Thymus (tissue), 11 donors: ENCODE measurements at regions not wholly inside any gene's neighbourhood (a gene's known extent, or its start where the extent isn't known, plus 50 kb on each side); places are given as distances from the start of the nearest gene placed in this dataset.

Experiments
- DNase-seq, 9 donors: peaks; one replicate each; pipeline ENCODE4 v3.0.0-alpha.2; 2013; ENCODE audit warnings: low spot score in 9 of 9, low read depth in 6 of 9, missing footprints in 1 of 9
- H3K27ac ChIP-seq, 2 donors: one replicate each; pipeline ENCODE4 v1.5.1; 2013; ENCODE audit warnings: control low read depth in 1 of 2, low read depth in 1 of 2, low read length in 1 of 2, mild to moderate bottlenecking in 1 of 2, moderate library complexity in 1 of 2
- H3K27me3 ChIP-seq, 2 donors: one replicate each; pipeline ENCODE4 v1.5.1; 2013; ENCODE audit warnings: low read length in 1 of 2; ENCODE audit not compliant: control insufficient read depth in 2 of 2, insufficient read depth in 1 of 2
- H3K36me3 ChIP-seq, 2 donors: one replicate each; pipeline ENCODE4 v1.5.1; 2013; ENCODE audit warnings: low read length in 1 of 2, mild to moderate bottlenecking in 1 of 2, moderate library complexity in 1 of 2; ENCODE audit not compliant: control insufficient read depth in 2 of 2, insufficient read depth in 2 of 2
- H3K4me1 ChIP-seq, 2 donors: one replicate each; pipeline ENCODE4 v1.5.1; 2013; ENCODE audit warnings: low read length in 2 of 2; ENCODE audit not compliant: control insufficient read depth in 2 of 2, insufficient read depth in 2 of 2
- H3K4me3 ChIP-seq, 2 donors: one replicate each; pipeline ENCODE4 v1.5.1; 2013; ENCODE audit warnings: low read length in 2 of 2, control low read depth in 1 of 2, mild to moderate bottlenecking in 1 of 2
- H3K9me3 ChIP-seq, 2 donors: one replicate each; pipeline ENCODE4 v1.5.1; 2013; ENCODE audit warnings: low read length in 1 of 2, mild to moderate bottlenecking in 1 of 2; ENCODE audit not compliant: control insufficient read depth in 2 of 2, insufficient read depth in 1 of 2
- WGBS: extraction: QIAGEN DNeasy Blood & Tissue Kit; methylation state at CpG from one replicate; pipeline ENCODE4 v1.1.7; 2013; 5-methylcytosine and 5-hydroxymethylcytosine counted together
- donor health status: healthy.

DNA sequence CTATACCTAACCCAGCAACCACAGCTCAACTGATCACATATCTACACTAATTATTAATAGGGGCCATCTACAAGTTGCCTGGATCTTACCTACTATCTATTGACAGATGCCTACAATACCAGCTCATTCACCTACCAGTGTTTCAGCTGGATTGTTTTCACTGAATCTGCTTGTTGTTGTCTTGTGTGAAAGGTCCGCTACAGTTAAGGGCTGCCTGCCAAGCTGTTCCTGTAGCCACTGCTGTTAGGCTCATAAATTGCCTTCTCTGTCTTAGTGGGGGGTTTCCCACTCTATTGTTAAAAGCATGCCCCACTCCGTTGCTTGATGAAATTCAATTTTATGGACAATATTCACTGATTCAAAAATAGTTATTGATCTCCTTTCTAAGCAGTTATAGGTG, 199.7 kb upstream of the TMPRSS15 start:
- no peaks in the 10 kb centered on the region for H3K9me3 ChIP-seq
- DNase-seq: no peak
- 85% methylated on average over 2 of the region's 2 CpGs for WGBS
- no peaks in the 10 kb centered on the region for H3K36me3 ChIP-seq
- no peak overlapping the region for H3K27ac ChIP-seq
- no peaks in the 10 kb centered on the region for H3K27me3 ChIP-seq
- H3K4me3 ChIP-seq: no peak overlapping the region
- no peaks in the 10 kb centered on the region for H3K4me1 ChIP-seq

DNA sequence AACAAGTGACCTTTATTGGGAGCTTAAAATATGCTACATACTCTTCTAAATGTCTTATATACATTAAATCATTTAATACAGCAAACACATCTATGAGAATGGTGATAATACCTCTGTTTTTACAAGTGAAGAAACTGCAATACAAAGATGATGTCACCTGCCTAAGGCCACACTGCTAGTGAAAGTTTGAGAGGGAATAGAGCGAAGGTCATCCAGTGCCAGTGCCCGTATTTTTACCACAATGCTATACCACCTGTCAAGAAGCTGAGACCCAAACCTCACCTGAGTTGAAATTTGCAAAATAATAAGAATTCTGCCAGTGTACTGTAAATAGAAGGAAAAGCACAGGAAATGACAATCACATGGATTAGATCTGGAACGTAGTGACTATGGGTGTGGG, 200.4 kb upstream of the TMPRSS15 start:
- Histone ChIP-seq H3K36me3 (no peaks in the 10 kb centered on the region), H3K9me3 (no peaks in the 10 kb centered on the region), H3K4me3 (no peak overlapping the region), H3K4me1 (no peaks in the 10 kb centered on the region), H3K27ac (no peak overlapping the region), H3K27me3 (no peaks in the 10 kb centered on the region)
- DNase-seq: no peak
- WGBS: 90% methylated on average over 3 of the region's 3 CpGs

DNA sequence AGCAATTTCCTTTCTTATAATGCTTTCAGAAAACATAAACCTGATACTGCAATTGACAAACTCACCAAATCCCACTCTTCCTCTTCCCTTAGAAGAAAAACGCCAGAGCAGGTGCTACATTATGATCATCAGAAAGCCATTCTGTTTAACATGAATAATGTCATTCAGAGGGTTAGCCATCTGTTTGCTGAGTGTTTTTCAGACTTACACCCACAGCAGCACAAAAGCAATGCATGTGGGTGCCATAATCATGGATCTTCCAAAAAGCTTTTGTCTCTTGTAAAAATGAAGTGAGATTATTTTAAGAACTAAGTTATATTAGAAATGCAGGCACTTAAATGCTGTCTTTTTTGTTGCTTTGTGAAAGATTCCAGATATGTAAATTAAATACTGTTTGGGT, 204.6 kb upstream of the TMPRSS15 start:
- Histone ChIP-seq H3K36me3 (no peaks in the 10 kb centered on the region), H3K4me1 (no peaks in the 10 kb centered on the region)

GRCh38 chr21:18614303-18614702, 210.7 kb upstream of the TMPRSS15 start:
- no peaks in the 10 kb centered on the region for H3K27me3 ChIP-seq

More for the DNA sequence above, 204.6 kb upstream of the TMPRSS15 start:
- H3K27ac ChIP-seq: no peak overlapping the region
- H3K4me3 ChIP-seq: no peak overlapping the region
- no peaks in the 10 kb centered on the region for H3K9me3 ChIP-seq
- no peaks in the 10 kb centered on the region for H3K27me3 ChIP-seq
- DNase-seq: no peak
- WGBS: 90% methylated on average over 1 of the region's 1 CpG

DNA sequence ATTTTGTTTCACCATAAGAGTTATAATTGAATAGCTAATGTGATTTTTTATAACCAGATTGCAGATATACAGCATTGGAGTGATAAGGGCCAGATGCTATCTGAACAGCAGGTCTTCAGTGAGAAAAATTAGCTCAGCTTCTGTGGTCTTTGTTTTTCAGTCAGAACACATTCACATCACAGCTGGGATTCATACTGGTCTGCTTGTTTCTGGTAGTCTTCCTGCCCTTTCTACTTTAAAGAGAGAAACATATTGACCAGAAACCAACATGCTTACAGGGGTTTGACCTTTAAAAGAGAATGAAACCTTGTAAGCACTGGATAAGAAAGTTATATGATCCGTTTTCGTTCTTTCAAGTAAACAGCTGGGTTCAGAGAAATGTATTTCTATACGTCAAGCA, 213.7 kb upstream of the TMPRSS15 start:
- no peak for DNase-seq

More at GRCh38 chr21:18614303-18614702, 210.7 kb upstream of the TMPRSS15 start:
- WGBS: 94% methylated on average over 3 of the region's 3 CpGs
- Histone ChIP-seq H3K9me3 (no peaks in the 10 kb centered on the region), H3K27ac (no peak overlapping the region), H3K36me3 (no peaks in the 10 kb centered on the region), H3K4me1 (no peaks in the 10 kb centered on the region), H3K4me3 (no peak overlapping the region)
- peak in 1 of 9 donors; percentile 0 for DNase-seq

GRCh38 chr21:18620436-18620835, 216.9 kb upstream of the TMPRSS15 start:
- Histone ChIP-seq H3K9me3 (peaks cover 0 to 1% of the 10 kb centered on the region in 2 donors), H3K27me3 (no peaks in the 10 kb centered on the region), H3K36me3 (no peaks in the 10 kb centered on the region), H3K27ac (no peak overlapping the region), H3K4me3 (no peak overlapping the region), H3K4me1 (no peaks in the 10 kb centered on the region)
- DNase-seq: no peak
- 43% methylated on average over 4 of the region's 4 CpGs for WGBS

More for the DNA sequence above, 213.7 kb upstream of the TMPRSS15 start:
- WGBS: 91% methylated on average over 3 of the region's 3 CpGs
- Histone ChIP-seq H3K4me1 (no peaks in the 10 kb centered on the region), H3K4me3 (no peak overlapping the region), H3K9me3 (no peaks in the 10 kb centered on the region), H3K27ac (no peak overlapping the region), H3K27me3 (no peaks in the 10 kb centered on the region), H3K36me3 (no peaks in the 10 kb centered on the region)

- no peaks in the 10 kb centered on the region for H3K27me3 ChIP-seq
- H3K27ac ChIP-seq: no peak overlapping the region
- H3K9me3 ChIP-seq: peaks cover 0 to 1% of the 10 kb centered on the region in 2 donors
- DNase-seq: no peak
- H3K4me1 ChIP-seq: no peaks in the 10 kb centered on the region
- no peaks in the 10 kb centered on the region for H3K36me3 ChIP-seq
- H3K4me3 ChIP-seq: no peak overlapping the region
Observed at GRCh38 chr21:18622383-18622782, 218.8 kb upstream of the TMPRSS15 start.

DNA sequence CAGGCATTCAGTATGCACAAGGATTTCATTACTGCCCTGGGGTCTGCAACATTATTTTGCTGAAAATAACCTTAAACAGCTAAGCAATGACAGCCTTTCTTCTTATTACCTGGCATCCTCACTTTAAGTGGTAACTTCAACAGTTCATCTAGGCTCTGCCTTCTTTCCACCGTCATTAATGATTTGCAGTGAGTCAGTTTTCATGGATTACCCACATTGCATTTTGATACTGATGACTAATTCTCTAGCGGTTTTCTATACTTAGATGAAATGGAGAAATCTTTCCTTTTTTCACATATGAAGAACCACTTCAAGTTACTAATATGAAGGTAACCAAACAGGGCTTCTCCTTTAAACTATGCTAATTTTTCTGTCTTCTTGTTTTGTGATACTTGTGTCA, 226.9 kb upstream of the TMPRSS15 start:
- Histone ChIP-seq H3K4me3 (no peak overlapping the region), H3K27ac (no peak overlapping the region), H3K27me3 (no peaks in the 10 kb centered on the region), H3K4me1 (no peaks in the 10 kb centered on the region), H3K36me3 (no peaks in the 10 kb centered on the region), H3K9me3 (no peaks in the 10 kb centered on the region)
- 95% methylated on average over 2 of the region's 2 CpGs for WGBS
- DNase-seq: no peak

DNA sequence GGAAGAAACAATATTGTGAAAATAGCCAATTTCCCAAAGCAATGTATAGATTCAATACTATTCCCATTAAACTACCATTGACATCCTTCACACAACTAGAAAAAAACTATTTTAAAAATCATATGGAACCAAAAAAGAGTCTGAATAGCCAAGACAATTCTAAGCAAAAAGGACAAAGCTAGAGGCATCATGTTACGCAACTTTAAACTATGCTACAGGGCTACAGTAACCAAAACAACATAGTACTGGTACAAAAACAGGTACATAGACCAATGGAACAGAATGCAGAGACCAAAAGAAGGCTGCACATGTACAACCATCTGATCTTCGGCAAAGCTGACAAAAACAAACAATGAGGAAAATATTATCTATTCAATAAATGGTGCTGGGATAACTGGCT, 233.3 kb upstream of the TMPRSS15 start:
- 95% methylated on average over 2 of the region's 2 CpGs for WGBS
- H3K27me3 ChIP-seq: no peaks in the 10 kb centered on the region
- H3K27ac ChIP-seq: no peak overlapping the region
- no peak for DNase-seq
- H3K4me3 ChIP-seq: no peak overlapping the region
- no peaks in the 10 kb centered on the region for H3K9me3 ChIP-seq
- no peaks in the 10 kb centered on the region for H3K4me1 ChIP-seq
- no peaks in the 10 kb centered on the region for H3K36me3 ChIP-seq

GRCh38 chr21:18646116-18646515, 242.5 kb upstream of the TMPRSS15 start:
- Histone ChIP-seq H3K4me1 (no peaks in the 10 kb centered on the region), H3K36me3 (no peaks in the 10 kb centered on the region), H3K27me3 (no peaks in the 10 kb centered on the region), H3K27ac (no peak overlapping the region), H3K9me3 (no peaks in the 10 kb centered on the region), H3K4me3 (no peak overlapping the region)
- WGBS: 37% methylated on average over 1 of the region's 1 CpG
- peak in 1 of 9 donors; percentile 3 for DNase-seq
